HepG2 (cell line): ENCODE measurements at regions not wholly inside any gene's neighbourhood (a gene's known extent, or its start where the extent isn't known, plus 50 kb on each side); places are given as distances from the start of the nearest gene placed in this dataset.

Experiments used
- ATAC-seq: fragments of 200-7000 bp; cut with Tn5 transposase; 3 replicates; pipeline ENCODE4 v1.9.1; 2020; ENCODE audit warnings: mild to moderate bottlenecking, moderate library complexity
- BruUV-seq: library from RNA; stranded (reverse); fragments of 400-500 nt; replicated peaks from 2 replicates; lab custom pipeline; 2021; lab: Mats Ljungman, UMichigan
- CTCF ChIA-PET: fragments of 300-600 bp; formaldehyde crosslinking; extraction: SDS; loops from one replicate; lab custom pipeline; 2021; ENCODE audit warnings: low total read pairs, inconsistent platforms, low intra/inter-chr PET ratio; lab: Yijun Ruan, JAX
- POLR2A ChIA-PET: fragments of 350-600 bp; sonication (Branson Sonifier 250); formaldehyde crosslinking; loops from one replicate; lab custom pipeline; 2020; ENCODE audit warnings: antibody characterized with exemption, inconsistent platforms; lab: Yijun Ruan, JAX
- DNase-seq: peaks from one replicate; pipeline ENCODE4 v3.0.0-alpha.2; 2015; ENCODE audit warnings: low spot score
- FAIRE-seq: peaks from 3 replicates; lab custom pipeline; 2011; peaks lifted over from hg19 to GRCh38; lab: Jason Lieb, UNC
- H2AFZ ChIP-seq: one replicate; pipeline ENCODE4 v1.6.1; 2011; ENCODE audit warnings: low read length, inconsistent platforms
- H3K27ac ChIP-seq: fragments of 300-600 bp; 3 replicates; pipeline ENCODE4 v1.8.0; 2011; ENCODE audit warnings: mixed run types, mild to moderate bottlenecking, mixed read lengths, low read length, inconsistent platforms; ENCODE audit not compliant: insufficient read depth; ENCODE audit errors: extremely low read length
- H3K27me3 ChIP-seq, 2 experiments: fragments of 200-600 bp in 1 of 2; 2 replicates in 1 of 2; 3 replicates in 1 of 2; pipeline versions ENCODE4 v1.6.0 to v1.8.0; 2011; ENCODE audit warnings: low read length in 2 of 2, mild to moderate bottlenecking in 2 of 2, moderate library complexity in 2 of 2, inconsistent platforms in 1 of 2; ENCODE audit not compliant: insufficient read depth in 2 of 2, control insufficient read depth in 1 of 2
- H3K36me3 ChIP-seq, 2 experiments: fragments of 200-600 bp in 1 of 2; replicated peaks in 1 of 2; 2 replicates in 1 of 2; 3 replicates in 1 of 2; pipeline versions ENCODE4 v1.5.1 to v1.8.0; 2011; ENCODE audit warnings: low read length in 2 of 2, inconsistent platforms in 1 of 2; ENCODE audit not compliant: insufficient read depth in 2 of 2, control insufficient read depth in 1 of 2
- H3K4me1 ChIP-seq: 2 replicates; pipeline ENCODE4 v1.5.1; 2012; ENCODE audit warnings: low read length, inconsistent platforms; ENCODE audit not compliant: insufficient read depth
- H3K4me2 ChIP-seq: 2 replicates; pipeline ENCODE4 v1.6.0; 2011; ENCODE audit warnings: low read depth, low read length, inconsistent platforms
- H3K4me3 ChIP-seq, 3 experiments: fragments of 200-600 bp in 1 of 3; sonication (generic), shearing (Covaris generic) in 1 of 3; replicated peaks in 1 of 3; 2 replicates each; pipeline ENCODE4 v1.5.1; 2011 to 2016; ENCODE audit warnings: low read length in 3 of 3, inconsistent platforms in 2 of 3, low read depth in 2 of 3, mild to moderate bottlenecking in 2 of 3, control low read depth in 1 of 3, mixed read lengths in 1 of 3; ENCODE audit not compliant: insufficient read depth in 1 of 3
- H3K79me2 ChIP-seq: one replicate; pipeline ENCODE4 v1.6.1; 2011; ENCODE audit warnings: low read length, inconsistent platforms; ENCODE audit not compliant: insufficient read depth
- H3K9ac ChIP-seq: 2 replicates; pipeline ENCODE4 v1.6.0; 2011; ENCODE audit warnings: mild to moderate bottlenecking, low read depth, low read length, inconsistent platforms; ENCODE audit not compliant: insufficient read depth
- H3K9me3 ChIP-seq: 2 replicates; pipeline ENCODE4 v1.5.1; 2012; ENCODE audit warnings: mild to moderate bottlenecking, low read length
- H4K20me1 ChIP-seq: 2 replicates; pipeline ENCODE4 v1.6.0; 2011; ENCODE audit warnings: inconsistent platforms, mild to moderate bottlenecking, low read length, moderate library complexity; ENCODE audit not compliant: insufficient read depth
- MBD4 ChIP-seq: IDR thresholded peaks from 2 replicates; pipeline ENCODE4 v1.6.1; 2012; ENCODE audit warnings: low read length, inconsistent platforms, borderline replicate concordance
- PAX8 ChIP-seq: sonication (generic); formaldehyde crosslinking; IDR thresholded peaks from 2 replicates; pipeline ENCODE4 v1.8.0; 2022; ENCODE audit warnings: mild to moderate bottlenecking, missing genetic modification reagents, borderline replicate concordance
- SKI ChIP-seq: fragments of 450-650 bp; IDR thresholded peaks from one replicate; pipeline ENCODE4 v1.6.1; 2018; ENCODE audit warnings: mild to moderate bottlenecking; ENCODE audit not compliant: partially characterized antibody
- TEAD2 ChIP-seq: sonication (generic); formaldehyde crosslinking; IDR thresholded peaks from 2 replicates; pipeline ENCODE4 v1.9.0; 2021; ENCODE audit warnings: missing genetic modification reagents
- ZNF260 ChIP-seq: sonication (generic); formaldehyde crosslinking; IDR thresholded peaks from 2 replicates; pipeline ENCODE4 v1.4.0; 2020; ENCODE audit warnings: missing genetic modification reagents, low read depth, mild to moderate bottlenecking, borderline replicate concordance
- ZNF383 ChIP-seq: sonication (generic); formaldehyde crosslinking; IDR thresholded peaks from 2 replicates; pipeline ENCODE4 v1.4.0; 2020; ENCODE audit warnings: missing genetic modification reagents, mild to moderate bottlenecking, borderline replicate concordance
- ZNF432 ChIP-seq: sonication (generic); formaldehyde crosslinking; IDR thresholded peaks from 2 replicates; pipeline ENCODE4 v1.5.0; 2020; ENCODE audit warnings: missing genetic modification reagents, mild to moderate bottlenecking, borderline replicate concordance
- ZNF549 ChIP-seq: sonication (generic); formaldehyde crosslinking; IDR thresholded peaks from 2 replicates; pipeline ENCODE4 v1.5.0; 2020; ENCODE audit warnings: missing genetic modification reagents
- WGBS: methylation state at CpG from one replicate; pipeline ENCODE4 v1.1.6; 2017; ENCODE audit warnings: low lambda C conversion rate; 5-methylcytosine and 5-hydroxymethylcytosine counted together
- in situ Hi-C: cut with HindIII; loops from 2 replicates; pipeline ENCODE4 v1.10.0; 2017; ENCODE audit warnings: low pct_unique_long_range_greater_than_20kb; ENCODE audit not compliant: extremely low pct_ligation_motif_present
- intact Hi-C: fragments of 100-400 bp; cut with micrococcal nuclease; formaldehyde crosslinking; loops from one replicate; pipeline ENCODE4 v1.10.0; 2022; ENCODE audit not compliant: unreplicated experiment
- TF ChIP-seq, protein P1 (sequence below): sonication (generic); formaldehyde crosslinking; IDR thresholded peaks from 2 replicates; pipeline ENCODE4 v1.4.0; 2020; ENCODE audit warnings: missing genetic modification reagents, mild to moderate bottlenecking, borderline replicate concordance
- TF ChIP-seq, protein P2 (sequence below): sonication (generic); formaldehyde crosslinking; IDR thresholded peaks from 2 replicates; pipeline ENCODE4 v1.8.1; 2023; ENCODE audit warnings: mild to moderate bottlenecking, moderate library complexity, missing genetic modification reagents
- TF ChIP-seq, protein P3 (sequence below): sonication (generic); formaldehyde crosslinking; conservative IDR thresholded peaks from 2 replicates; pipeline ENCODE4 v1.5.0; 2020; ENCODE audit warnings: missing genetic modification reagents

DNA sequence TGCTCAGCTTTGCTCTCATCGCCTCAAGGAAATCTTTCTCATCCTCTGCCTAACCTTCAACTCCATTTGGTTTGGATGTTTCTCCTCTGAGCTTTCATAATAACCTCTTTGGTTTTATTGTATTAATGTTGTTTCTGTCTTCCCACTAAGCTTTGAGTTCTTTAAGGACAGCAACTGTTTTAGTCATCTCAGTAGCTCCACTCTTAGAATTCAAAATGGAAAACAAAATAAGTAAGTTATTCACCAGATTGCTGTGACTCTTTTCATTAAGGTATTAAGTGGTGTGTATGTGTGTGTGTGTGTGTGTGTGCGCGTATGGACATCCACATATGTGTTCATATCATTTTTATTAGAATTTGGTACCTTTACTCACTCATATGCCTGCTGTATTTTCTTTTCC is 279.2 kb upstream of the BOD1L1 start:
- intact Hi-C loops: no loop called here
- BruUV-seq: no TSS peak
- H3K27me3 ChIP-seq: no peaks in the 10 kb centered on the region

More for the DNA sequence above, 279.2 kb upstream of the BOD1L1 start:
- Histone ChIP-seq H3K4me2 (no peak overlapping the region), H3K36me3 (no peaks in the 10 kb centered on the region), H3K79me2 (no peaks in the 10 kb centered on the region), H3K4me3 (no peak overlapping the region), H3K9me3 (peaks cover 17% of the 10 kb centered on the region; the same call in 1 of the 2 replicates), H4K20me1 (no peaks in the 10 kb centered on the region), H2AFZ (no peak overlapping the region), H3K4me1 (peaks cover 10% of the 10 kb centered on the region; the same call in 1 of the 2 replicates), H3K9ac (no peak overlapping the region)
- CTCF ChIA-PET: no interaction called here
- in situ Hi-C loops: no loop called here
- TF ChIP-seq, protein P1, sequence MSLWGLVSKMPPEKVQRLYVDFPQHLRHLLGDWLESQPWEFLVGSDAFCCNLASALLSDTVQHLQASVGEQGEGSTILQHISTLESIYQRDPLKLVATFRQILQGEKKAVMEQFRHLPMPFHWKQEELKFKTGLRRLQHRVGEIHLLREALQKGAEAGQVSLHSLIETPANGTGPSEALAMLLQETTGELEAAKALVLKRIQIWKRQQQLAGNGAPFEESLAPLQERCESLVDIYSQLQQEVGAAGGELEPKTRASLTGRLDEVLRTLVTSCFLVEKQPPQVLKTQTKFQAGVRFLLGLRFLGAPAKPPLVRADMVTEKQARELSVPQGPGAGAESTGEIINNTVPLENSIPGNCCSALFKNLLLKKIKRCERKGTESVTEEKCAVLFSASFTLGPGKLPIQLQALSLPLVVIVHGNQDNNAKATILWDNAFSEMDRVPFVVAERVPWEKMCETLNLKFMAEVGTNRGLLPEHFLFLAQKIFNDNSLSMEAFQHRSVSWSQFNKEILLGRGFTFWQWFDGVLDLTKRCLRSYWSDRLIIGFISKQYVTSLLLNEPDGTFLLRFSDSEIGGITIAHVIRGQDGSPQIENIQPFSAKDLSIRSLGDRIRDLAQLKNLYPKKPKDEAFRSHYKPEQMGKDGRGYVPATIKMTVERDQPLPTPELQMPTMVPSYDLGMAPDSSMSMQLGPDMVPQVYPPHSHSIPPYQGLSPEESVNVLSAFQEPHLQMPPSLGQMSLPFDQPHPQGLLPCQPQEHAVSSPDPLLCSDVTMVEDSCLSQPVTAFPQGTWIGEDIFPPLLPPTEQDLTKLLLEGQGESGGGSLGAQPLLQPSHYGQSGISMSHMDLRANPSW (CRISPR knock-in tag): no peak
- no peak for TF ChIP-seq PAX8 (CRISPR knock-in tag)
- no peak for TF ChIP-seq TEAD2
- TF ChIP-seq, protein P2, sequence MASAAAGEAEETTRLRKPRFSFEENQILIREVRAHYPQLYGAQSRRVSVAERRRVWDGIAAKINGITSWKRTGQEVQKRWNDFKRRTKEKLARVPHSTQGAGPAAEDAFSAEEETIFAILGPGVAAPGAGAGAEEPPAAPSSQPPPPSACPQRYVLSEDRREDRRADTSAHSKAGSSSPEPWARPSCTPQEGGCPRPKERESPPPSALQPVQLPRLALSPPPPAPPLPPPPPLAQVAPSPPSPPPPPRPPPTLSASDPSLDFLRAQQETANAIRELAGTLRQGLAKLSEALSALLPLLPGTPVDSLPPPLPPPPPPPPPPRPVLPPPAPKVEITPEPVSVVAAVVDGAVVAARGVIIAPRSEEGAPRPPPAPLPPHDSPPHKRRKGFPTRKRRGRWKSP (CRISPR knock-in tag): no peak
- no peak for TF ChIP-seq MBD4
- no peak for TF ChIP-seq ZNF260 (CRISPR knock-in tag)
- TF ChIP-seq ZNF383 (CRISPR knock-in tag): no peak
- no peak for TF ChIP-seq SKI
- no peak for TF ChIP-seq ZNF549 (CRISPR knock-in tag)
- no peak for TF ChIP-seq ZNF432 (CRISPR knock-in tag)
- TF ChIP-seq, protein P3, sequence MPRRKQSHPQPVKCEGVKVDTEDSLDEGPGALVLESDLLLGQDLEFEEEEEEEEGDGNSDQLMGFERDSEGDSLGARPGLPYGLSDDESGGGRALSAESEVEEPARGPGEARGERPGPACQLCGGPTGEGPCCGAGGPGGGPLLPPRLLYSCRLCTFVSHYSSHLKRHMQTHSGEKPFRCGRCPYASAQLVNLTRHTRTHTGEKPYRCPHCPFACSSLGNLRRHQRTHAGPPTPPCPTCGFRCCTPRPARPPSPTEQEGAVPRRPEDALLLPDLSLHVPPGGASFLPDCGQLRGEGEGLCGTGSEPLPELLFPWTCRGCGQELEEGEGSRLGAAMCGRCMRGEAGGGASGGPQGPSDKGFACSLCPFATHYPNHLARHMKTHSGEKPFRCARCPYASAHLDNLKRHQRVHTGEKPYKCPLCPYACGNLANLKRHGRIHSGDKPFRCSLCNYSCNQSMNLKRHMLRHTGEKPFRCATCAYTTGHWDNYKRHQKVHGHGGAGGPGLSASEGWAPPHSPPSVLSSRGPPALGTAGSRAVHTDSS: no peak
- TF ChIP-seq, all 625 proteins: peak for 0
- ATAC-seq: no peak
- POLR2A ChIA-PET: no interaction called here
- DNase-seq: no peak
- no peak overlapping the region for H3K27ac ChIP-seq
- FAIRE-seq: no peak
- 81% methylated on average over 3 of the region's 3 CpGs for WGBS
